ENCODE measurements at regions not wholly inside any gene's neighbourhood (a gene's known extent, or its start where the extent isn't known, plus 50 kb on each side); places are given as distances from the start of the nearest gene placed in this dataset.

DNA sequence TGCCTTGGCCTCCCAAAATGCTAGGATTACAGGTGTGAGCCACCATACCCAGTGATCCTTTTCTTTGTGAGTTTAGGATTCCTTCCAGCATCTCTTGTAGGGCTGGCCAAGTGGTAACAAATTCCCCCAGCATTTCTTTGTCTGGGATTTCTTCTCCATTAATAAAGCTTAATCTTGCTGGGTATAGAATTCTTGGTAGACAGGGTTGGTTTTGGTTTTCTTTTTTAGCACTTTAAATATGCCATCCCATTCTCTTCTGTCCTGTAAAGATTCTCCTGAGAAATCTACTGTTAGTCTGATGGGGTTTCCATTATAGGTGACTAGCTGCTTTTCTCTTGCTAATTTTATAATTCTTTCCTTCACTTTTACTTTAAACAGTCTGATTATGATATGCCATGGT, 173.0 kb upstream of the TOM1L1 start:
- TF ChIP-seq, protein P1, sequence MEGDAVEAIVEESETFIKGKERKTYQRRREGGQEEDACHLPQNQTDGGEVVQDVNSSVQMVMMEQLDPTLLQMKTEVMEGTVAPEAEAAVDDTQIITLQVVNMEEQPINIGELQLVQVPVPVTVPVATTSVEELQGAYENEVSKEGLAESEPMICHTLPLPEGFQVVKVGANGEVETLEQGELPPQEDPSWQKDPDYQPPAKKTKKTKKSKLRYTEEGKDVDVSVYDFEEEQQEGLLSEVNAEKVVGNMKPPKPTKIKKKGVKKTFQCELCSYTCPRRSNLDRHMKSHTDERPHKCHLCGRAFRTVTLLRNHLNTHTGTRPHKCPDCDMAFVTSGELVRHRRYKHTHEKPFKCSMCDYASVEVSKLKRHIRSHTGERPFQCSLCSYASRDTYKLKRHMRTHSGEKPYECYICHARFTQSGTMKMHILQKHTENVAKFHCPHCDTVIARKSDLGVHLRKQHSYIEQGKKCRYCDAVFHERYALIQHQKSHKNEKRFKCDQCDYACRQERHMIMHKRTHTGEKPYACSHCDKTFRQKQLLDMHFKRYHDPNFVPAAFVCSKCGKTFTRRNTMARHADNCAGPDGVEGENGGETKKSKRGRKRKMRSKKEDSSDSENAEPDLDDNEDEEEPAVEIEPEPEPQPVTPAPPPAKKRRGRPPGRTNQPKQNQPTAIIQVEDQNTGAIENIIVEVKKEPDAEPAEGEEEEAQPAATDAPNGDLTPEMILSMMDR (conservative IDR thresholded peaks at IDR 0.05; ENCODE audit: low read length): no peak
- H3K4me3 ChIP-seq (ENCODE audit: low read length): no peak overlapping the region
- DNase-seq (ENCODE audit: low read depth): no peak

DNA sequence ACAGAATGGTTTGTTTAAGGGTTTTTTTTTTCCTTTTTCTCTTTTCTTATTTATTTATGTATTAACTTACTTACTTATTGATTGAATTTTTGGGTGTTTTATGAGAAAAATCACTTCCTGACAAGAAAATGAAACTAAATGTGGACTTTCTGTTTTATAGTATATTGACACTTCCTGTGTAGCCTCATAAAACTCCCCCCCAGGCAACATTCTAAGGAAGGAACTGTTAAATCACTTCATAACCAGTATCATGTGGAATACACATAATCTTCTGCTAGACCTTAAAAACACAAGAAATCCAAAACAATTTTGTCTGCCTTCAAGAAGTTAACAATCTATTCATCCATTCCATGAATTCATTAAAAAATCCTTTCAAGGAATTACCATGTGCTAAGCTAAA, 164.1 kb upstream of the TOM1L1 start:
- TF ChIP-seq, protein P1 (conservative IDR thresholded peaks at IDR 0.05; ENCODE audit: low read length): no peak
- no peak overlapping the region for H3K4me3 ChIP-seq (ENCODE audit: low read length)
- no peak for DNase-seq (ENCODE audit: low read depth)

DNA sequence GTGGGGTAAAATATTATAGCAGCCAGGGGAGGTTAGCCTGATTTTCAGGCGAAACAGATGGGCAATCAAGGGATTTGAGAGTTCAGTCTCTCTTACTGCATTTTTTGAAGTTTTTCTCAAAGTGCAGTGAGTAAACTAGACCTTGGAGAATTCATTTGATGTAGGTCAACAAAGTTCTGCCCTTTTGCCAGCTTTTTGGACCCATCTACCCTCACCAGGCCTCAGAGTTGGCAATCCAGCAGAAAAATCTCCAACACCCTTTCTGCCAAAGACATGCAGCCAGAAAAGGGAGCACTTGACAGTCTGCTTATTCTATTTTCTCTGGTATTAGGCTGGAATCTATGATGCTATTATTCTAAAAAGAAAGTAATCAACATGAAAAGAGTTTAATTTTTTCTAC, 162.2 kb upstream of the TOM1L1 start:
- no peak overlapping the region for H3K4me3 ChIP-seq (ENCODE audit: low read length)
- TF ChIP-seq, protein P1 (conservative IDR thresholded peaks at IDR 0.05; ENCODE audit: low read length): no peak
- DNase-seq (ENCODE audit: low read depth): no peak

DNA sequence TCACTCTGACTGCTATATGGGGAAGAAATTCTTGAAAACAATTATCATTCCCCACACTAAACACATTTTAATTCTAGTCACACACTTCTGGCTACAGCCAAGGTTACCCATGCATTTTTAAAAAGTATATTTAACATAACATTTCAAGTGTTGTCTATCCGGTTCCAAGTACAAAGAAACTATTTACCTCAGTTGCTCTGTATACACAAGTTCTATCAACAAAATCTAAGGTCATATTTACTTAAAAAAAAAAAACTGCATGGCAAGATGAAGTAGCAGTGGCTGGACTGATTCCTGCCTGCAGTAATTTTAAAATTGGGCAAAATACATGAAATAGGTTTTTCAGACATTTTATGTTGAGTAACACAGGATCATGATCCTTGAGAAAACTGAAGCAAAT, 155.9 kb upstream of the TOM1L1 start:
- no peak overlapping the region for H3K4me3 ChIP-seq (ENCODE audit: low read length)
- TF ChIP-seq, protein P1 (conservative IDR thresholded peaks at IDR 0.05; ENCODE audit: low read length): no peak
- DNase-seq (ENCODE audit: low read depth): no peak

DNA sequence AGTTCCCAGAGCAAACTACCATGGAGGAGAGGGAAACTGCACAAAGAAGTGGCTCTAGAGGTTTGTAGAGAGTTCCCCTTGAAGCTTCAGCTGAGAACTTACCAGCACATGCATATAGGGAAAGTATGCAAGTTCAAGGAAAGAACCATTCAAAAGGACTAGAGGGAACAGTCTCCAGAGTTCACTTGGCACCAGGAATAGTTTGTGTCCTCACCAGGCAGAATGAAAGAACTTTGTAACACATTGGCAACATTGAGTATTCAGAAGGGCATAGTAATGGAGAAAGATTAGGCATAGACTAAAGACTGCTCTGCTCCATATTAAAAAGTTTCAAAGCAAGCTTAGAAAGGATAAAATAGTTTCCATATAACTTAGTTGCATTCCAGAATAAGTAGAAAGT, 155.4 kb upstream of the TOM1L1 start:
- TF ChIP-seq, protein P1 (conservative IDR thresholded peaks at IDR 0.05; ENCODE audit: low read length): no peak
- no peak for DNase-seq (ENCODE audit: low read depth)

DNA sequence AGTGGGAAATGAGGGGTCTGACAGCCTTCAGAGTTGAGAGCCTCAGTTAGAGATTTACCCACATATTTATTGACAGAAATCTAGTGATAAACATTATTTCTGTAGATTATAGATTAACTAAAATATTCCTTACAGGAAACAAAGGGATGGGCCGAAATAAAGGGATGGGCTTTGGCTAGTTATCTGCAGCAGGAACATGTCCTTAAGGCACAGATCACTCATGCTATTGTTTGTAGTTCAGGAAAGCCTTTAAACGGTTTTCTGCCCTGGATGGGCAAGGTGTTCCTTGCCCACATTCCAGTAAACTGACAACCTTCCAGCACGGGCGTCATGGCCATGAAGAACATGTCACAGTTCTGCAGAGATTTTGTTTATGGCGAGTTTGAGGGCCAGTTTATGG, 154.8 kb upstream of the TOM1L1 start:
- no peak overlapping the region for H3K4me3 ChIP-seq (ENCODE audit: low read length)
- DNase-seq (ENCODE audit: low read depth): no peak
- TF ChIP-seq, protein P1 (conservative IDR thresholded peaks at IDR 0.05; ENCODE audit: low read length): no peak

More for the DNA sequence above, 155.4 kb upstream of the TOM1L1 start:
- no peak overlapping the region for H3K4me3 ChIP-seq (ENCODE audit: low read length)

DNA sequence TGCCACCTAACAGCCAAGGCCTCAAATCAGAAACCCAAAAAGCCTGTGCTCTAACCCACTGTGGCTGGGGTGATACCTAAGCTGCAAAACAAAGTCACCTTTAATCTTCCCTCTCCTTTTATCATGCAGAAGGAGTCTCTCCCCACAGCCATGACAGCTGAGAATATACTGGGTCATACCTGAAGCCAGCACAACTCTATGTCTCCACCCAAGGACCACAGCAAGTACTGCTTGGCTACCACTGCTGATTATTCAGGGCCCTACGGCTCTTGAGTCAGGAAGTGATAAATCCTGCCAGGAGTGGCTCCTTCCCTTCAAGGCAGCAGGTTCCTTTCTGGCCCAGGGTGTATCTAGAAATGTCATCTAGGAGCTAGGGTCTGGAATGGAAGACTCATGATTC, 151.5 kb upstream of the TOM1L1 start:
- H3K4me3 ChIP-seq (ENCODE audit: low read length): no peak overlapping the region
- no peak for DNase-seq (ENCODE audit: low read depth)
- TF ChIP-seq, protein P1 (conservative IDR thresholded peaks at IDR 0.05; ENCODE audit: low read length): no peak

Measured in AG10803 (cell line).